22Rv1 (cell line): ENCODE measurements at regions not wholly inside any gene's neighbourhood (a gene's known extent, or its start where the extent isn't known, plus 50 kb on each side); places are given as distances from the start of the nearest gene placed in this dataset.

Experiments used
- H3K27ac ChIP-seq: fragments of 450-650 bp; 2 replicates; pipeline ENCODE4 v1.5.1; 2017
- ZFX ChIP-seq: fragments of 450-650 bp; IDR thresholded peaks from 2 replicates; pipeline ENCODE4 v1.6.1; 2017; ENCODE audit warnings: antibody characterized with exemption, borderline replicate concordance
- TF ChIP-seq, protein P1 (sequence below): fragments of 450-650 bp; IDR thresholded peaks from 2 replicates; pipeline ENCODE4 v1.5.1; 2017; ENCODE audit warnings: mild to moderate bottlenecking

DNA sequence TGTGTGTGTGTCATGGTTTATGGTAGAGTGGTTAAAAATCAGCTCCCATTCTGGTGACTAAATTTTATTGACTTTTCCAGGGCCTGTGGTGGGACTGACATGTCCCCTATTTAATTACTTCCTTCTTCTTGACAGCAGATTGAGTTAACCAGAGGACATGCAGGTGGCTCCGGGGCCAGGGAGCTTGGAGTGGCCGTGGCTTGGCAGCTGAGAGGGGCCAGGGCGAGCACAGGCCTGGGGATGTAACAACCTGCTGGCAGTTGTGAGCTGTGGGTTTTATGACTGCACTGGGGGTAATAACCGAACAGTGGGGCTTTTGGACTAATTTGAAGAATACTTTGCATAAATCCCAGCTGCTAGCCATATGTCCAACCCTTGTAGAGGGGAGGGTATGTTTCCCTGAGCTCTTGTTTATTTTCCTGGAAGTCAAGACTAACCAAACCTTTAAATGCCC is 186.0 kb downstream of the MID1IP1 start:
- H3K27ac ChIP-seq: no peak overlapping the region
- TF ChIP-seq, protein P1, sequence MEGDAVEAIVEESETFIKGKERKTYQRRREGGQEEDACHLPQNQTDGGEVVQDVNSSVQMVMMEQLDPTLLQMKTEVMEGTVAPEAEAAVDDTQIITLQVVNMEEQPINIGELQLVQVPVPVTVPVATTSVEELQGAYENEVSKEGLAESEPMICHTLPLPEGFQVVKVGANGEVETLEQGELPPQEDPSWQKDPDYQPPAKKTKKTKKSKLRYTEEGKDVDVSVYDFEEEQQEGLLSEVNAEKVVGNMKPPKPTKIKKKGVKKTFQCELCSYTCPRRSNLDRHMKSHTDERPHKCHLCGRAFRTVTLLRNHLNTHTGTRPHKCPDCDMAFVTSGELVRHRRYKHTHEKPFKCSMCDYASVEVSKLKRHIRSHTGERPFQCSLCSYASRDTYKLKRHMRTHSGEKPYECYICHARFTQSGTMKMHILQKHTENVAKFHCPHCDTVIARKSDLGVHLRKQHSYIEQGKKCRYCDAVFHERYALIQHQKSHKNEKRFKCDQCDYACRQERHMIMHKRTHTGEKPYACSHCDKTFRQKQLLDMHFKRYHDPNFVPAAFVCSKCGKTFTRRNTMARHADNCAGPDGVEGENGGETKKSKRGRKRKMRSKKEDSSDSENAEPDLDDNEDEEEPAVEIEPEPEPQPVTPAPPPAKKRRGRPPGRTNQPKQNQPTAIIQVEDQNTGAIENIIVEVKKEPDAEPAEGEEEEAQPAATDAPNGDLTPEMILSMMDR: no peak
- TF ChIP-seq ZFX: no peak

DNA sequence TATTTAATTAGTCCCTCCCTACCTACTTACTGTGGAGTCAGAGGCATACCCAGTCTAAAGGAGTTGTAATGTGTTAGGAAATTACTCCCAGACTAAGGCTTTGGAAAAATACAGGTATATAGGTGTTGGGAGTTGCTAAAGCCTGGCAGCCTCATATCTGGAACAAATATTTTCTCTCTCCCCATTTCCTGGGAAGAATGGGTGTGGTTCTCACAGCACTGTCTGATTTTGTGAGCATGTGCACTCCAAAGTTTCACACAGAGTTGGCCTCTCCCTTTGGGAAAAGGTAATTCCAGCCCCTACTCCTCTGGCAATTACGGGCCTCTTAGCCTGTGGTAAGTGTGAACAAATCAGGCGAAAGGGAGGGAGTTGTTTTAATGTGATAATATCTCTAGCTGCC is 187.0 kb downstream of the MID1IP1 start:
- no peak overlapping the region for H3K27ac ChIP-seq
- no peak for TF ChIP-seq ZFX
- TF ChIP-seq, protein P1: no peak

DNA sequence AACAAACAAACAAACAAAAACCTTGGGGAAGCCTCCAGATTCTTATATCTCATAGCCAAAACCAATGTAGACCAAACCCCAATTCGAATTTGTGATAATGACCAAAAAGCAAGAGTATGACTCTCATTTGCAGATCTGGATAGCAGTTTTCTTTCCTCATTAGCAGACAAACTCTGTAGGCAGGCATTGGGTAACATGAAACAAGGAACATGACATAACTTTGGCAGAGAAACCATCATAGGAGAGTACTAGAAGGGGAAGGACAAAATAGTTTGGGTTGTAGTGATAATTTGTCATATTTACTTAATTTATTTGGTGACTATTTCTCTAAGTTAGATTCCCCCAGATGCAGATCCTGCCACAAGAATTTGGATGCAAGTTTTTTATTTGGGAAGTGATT is 187.8 kb downstream of the MID1IP1 start:
- no peak overlapping the region for H3K27ac ChIP-seq
- TF ChIP-seq, protein P1: no peak
- no peak for TF ChIP-seq ZFX

DNA sequence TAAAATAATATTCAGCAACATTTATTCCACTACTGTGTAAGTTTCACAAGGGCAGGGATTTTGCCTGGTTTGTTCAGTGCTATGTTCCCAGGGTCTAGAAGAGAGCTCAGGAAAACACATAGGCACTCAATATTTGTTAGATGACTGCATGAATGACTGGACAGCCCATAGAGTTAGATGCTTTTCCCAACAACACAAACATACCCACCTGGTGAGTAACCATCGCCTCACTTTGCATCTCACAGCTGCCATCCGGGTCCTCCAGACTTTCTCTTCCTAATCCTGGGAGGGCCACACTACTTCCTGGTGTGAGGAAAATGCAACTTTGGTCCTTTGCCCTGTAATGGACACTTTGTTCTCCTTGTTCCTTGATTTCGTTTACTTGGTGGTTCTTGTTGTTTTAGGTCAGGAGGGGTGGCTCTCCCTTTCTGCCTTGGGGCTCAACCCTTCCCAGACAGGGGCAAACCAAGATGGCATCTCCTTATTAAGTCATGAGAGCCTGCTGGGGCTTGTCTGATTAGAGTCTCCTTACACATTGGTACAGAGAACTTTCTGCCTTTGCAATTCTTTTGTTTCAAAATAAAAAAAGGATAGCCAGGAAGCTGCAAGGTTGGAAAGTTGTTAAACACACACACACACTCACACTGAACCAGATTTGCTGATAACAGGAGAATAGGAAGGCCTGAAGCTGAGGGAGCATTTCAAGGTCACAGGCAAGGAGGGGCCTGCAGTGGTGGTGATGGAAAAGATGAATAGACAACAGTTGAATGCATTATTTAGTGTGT is 190.6 kb downstream of the MID1IP1 start:
- TF ChIP-seq ZFX: no peak
- TF ChIP-seq, protein P1: no peak
- H3K27ac ChIP-seq: no peak overlapping the region

DNA sequence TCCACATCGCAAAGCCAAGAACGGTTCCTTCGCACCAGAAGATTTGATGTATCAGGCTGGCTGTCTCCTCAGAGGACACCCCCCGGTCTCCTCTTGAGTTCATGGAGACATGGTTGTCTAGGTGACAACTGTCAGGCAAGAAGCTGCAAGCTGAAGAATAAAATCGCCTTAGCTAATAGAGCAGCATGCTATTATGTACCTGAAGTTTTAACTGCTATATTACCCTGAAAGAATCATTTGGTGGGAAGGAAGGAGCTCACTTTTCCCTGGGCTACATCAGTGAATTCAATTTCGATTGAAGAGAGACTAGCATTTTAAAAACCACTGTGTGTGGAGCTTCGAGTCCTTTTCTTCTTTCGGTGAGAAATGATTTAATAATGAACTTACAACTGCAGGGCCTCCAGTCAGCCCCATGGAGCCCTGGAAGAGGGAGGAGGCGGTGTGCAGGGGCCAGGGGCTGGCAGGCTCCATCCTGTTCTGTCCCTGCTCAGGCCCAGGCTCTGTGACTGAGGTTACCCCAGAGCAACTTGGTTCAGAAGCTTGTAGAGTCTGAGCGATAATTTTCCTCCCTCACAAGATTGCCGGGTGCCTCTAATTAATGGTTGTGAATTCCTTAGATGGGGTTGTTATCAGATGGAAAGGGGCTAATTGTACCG is 191.3 kb downstream of the MID1IP1 start:
- TF ChIP-seq, protein P1: no peak
- no peak for TF ChIP-seq ZFX
- no peak overlapping the region for H3K27ac ChIP-seq

DNA sequence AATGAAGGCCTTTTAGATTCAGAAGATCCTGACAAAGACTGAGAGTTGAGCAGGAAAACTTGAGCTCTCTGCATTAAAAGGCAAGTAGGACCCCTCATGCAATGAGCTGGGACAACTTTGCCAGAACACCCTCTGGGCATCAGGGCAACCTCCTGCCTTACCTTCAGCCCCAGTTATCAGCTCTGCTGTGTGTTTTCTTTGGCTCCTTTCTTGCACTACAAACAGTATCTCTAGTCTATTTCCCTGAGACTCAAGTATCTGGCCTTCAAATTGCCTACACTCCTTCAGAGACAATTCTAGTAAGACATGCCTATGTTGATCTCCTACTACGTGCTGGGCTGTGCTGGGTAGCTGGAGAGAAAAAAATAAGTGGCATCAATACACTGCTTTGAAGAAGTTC is 192.2 kb downstream of the MID1IP1 start:
- no peak overlapping the region for H3K27ac ChIP-seq
- no peak for TF ChIP-seq ZFX
- TF ChIP-seq, protein P1: no peak

DNA sequence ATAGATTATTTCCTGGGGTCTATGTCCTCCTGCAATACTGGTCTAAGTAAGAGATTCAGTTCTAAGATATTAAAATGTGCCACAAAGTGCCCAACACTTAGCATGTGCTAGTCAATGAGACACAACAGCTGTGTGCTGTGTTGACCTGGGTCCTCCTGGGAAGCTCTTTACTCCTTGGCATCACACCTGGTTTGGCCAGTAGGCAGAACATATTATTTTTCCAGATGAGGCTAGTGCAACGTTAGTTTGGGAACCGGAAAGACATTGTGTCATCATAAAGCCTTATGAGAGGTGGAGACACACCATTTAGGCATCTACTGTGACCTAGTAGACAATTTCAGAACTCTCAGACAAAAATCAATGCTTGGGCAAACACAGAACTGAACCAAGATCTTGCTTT is 197.8 kb downstream of the MID1IP1 start:
- TF ChIP-seq, protein P1: no peak
- TF ChIP-seq ZFX: no peak
- H3K27ac ChIP-seq: no peak overlapping the region
